OCI-M2 (cell line): ENCODE measurements at regions not wholly inside any gene's neighbourhood (a gene's known extent, or its start where the extent isn't known, plus 50 kb on each side); places are given as distances from the start of the nearest gene placed in this dataset.

Source experiments
- DNase-seq: peaks from one replicate; lab custom pipeline; 2025; ENCODE audit not compliant: unreplicated experiment; lab: John Stamatoyannopoulos, UW

DNA sequence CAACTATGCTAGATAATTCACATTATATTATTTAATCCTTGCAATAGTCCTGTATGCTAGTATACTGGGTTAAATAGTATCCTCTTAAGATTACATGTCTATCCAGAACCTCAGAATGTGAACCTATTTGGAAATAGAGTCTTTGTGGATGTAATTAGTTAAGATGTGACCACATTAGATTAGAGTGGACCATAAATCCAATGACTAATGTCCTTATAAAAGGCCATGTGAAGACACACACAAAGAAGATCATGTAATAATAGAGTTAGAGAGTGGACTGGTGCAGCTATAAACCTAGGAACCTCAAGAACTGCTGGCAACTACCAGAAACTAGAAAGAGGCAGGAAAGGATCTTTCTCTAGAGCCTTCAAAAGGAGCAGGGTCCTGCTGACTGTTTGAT, 263.6 kb upstream of the PTGER4 start:
- no peak for DNase-seq

DNA sequence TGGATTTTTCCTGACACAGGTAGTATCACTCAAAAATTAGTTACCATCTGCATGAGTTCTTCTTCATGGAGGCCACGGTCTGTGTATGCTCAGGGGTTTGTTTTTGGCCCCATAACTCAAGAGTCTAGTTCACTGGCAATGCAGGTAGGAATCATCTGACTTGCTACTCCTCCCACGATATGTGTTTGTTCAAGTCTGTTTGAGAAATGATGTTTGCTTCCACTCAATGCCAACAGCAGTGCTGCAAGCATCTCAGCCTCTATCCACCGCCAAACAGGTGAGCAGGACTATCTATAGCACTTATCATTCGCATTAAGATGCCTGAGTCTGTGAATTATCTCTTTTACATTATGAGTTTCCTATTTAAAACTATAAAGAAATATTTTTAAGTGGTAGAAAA, 264.8 kb upstream of the PTGER4 start:
- DNase-seq, result no peak

DNA sequence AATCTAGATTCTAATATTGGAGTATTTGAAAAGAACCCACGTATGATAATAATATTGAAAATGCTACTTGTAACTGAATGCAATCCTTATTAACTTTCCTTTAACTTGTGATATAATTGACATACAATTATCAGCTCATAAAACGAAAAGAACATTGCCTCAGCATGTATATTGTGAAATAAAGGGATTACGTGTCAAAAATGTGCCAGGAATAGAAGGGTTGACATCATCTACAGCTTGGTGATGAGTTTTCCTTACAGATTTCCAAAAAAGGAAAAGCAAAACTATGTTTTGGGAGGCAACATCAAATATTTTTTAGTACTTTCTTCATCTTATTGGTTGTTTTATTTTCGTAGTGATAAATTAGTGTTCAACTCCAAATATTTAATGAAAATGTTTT, 266.0 kb upstream of the PTGER4 start:
- DNase-seq, result no peak

DNA sequence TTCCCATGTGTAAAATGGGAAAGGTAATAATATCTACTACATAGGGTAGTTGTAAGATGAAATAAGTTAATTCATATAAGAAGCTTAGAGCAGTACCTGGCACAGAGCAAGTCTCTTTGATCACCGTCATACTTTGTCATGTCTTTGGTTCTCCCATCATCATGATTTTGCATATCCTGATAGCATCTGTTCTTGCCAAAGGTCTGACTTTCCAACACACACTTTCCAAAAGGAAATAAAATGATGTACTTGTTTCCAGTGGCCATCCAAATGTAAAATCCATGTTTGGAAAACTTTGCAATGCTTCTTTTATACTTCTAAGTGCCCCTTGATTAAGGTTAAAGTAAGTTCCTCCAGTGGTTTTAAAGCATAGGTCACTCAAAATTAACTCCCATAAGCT, 266.9 kb upstream of the PTGER4 start:
- no peak for DNase-seq

DNA sequence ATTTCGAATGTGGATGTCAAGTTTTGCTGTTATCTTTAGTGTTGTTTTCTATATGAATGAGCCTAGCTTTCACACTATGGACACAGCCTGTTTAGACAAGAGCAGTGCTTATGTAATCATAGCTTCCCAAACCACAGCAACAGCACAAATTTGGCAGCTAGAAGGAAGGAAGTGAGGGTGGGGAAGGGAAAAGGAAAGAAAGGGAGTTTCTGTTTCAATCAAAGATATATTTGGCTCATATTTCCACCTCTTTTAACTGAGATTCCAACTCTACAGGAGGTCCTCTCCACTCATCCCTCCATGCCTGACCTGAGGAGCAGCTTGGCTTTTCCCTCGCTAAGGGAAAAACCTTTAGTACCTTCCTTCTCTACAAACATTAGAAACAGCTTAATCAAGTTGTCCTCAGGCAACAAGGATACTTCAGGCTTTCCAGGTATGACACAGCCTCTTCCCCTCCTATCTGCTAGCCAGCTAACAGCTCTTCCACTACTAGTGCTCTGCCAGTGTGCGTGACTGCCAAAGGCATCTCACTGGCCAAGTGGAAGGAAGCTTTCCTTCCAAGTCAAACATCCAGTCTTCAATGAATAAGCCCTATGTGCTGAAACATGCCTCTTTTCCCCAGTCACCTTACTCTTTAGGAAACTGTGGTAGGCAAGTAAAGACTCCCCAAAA, 268.6 kb upstream of the PTGER4 start:
- no peak for DNase-seq

DNA sequence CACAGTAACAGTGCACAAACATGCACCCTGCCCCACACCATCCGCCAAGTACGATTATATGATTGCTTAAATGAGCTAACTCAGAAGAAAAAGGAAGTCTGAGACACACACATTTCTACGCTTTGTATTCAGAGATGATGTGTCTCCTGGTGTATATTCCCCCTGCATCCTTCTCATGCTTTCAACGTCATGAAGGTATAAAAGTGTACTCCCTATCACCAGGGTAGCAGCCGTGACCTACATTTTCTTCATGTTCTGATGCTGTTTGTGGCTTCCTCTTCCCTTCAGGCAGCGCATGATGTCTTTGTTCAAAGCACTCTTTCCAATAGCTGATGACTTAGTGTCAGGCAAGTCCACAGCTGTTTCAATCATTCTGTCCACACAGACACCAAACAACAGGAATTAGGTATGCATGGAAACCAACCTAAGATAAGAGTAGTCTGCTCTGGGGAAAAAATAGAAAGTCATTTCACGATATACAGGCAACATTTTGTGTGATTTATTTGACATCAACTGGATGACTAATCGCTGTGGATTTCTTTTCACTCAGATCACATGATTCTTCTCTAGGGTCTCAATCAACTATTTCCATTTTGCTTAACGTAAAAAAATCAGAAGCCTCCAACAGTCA, 269.4 kb upstream of the PTGER4 start:
- no peak for DNase-seq

DNA sequence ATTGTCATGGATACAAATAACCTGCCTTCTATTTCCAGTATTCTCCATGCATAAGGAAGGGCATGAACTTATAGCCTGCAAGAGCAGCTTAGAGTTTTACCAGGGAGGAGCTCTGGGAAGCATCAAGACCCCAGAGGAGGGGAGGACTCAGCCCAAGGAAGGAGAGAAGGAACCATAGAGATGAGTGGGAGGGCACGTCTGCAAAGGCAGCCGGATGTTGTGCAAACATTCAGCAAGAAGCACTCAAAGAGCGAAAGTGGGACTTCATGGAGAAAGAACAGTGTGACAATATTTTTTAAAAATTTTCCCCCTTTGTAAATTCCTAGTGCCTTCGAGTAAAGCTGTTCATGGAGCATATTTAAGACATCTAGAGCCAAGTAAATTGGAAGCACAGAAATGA, 270.1 kb upstream of the PTGER4 start:
- DNase-seq, result no peak

DNA sequence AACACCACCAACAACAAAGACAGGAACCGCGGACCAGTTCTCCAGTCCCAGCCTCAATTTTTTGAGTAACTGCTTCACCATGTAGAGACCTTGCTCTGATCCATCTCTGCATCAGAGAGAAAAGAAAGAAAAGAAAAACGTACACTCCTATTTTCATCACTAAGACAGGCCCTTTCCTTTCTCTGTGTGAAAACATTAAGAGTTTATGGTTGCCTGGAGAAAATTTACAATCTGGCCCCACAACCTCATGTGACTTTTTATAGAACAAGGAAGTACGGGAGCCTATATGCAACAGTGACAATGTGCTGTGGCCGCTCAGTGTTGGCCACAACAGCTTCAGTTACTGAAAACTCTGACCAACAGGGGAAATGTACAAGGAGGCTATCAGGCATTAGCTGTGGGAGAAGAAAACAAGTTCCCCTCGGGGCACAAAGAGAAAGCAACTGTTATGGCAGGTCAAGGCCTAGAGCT, 272.9 kb upstream of the PTGER4 start:
- DNase-seq, result no peak

DNA sequence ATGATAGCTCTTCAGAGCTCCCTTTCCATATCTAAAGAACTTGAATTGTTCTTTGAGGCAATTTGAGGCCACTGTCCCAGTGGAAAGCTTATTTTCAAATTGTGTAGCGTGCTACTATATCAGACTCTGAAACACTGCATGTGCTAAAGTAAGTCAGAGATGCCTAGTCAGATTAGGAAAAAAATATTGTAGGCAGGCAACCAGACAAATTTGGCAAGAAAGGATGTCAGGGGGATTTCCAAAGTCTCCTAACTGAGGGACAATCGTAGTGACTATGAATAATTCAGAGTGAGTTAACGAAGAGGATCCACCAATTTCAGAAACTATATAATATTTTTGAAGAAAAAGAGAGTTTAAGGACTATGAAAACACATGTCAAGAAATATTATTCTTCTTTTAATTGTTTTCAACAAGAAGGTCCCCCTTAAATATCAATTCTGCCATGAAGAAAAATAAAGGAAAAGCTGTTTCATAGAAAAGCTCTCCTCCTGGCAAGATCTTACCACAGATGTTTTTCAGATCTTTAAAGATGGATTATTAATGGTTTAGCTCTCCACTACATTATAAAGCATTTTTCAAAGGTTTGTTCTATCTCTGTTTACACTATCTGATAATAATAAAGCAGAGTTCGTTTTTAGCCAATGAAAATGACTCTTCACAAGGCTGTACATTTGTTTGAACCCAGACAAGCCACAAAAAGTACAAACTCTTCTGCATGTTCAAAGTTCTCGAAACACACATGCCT, 273.5 kb upstream of the PTGER4 start:
- no peak for DNase-seq

DNA sequence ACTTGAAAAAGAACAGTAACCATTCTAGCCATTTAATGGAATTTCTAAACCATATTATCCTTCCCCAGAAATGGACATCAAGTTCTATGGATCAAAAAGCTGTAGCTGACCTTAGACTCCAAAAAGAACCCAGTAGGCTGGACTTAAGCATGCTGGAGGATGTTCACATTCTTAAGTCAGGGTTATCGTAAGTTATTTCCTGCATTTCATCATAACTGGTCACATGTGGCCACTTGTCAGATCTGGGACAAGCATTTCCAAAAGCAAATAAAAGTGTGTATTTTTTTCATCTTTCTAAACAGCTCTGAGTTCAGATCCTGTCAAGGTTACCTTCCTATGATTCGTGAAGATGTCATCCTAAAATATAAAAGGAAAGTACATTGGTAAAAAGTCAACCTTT, 274.5 kb upstream of the PTGER4 start:
- DNase-seq, result no peak

DNA sequence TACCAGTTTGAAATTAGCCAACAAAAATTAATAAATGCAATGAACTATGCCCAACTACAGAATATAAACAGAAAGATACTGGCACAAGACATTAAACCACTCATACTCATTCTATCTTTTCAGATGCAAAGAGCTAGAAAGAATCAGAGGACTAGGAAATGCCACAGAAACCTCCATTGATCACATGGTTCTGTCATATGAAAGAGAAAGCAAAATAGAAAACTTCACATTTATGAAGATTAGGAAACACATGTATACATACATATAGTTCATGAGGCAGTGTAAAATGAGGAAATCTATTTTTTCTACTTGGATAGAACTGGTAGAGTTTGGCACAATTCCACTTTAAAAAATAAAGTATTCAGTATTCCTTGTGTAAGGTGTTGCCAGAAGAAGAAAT, 275.1 kb upstream of the PTGER4 start:
- DNase-seq, result no peak

DNA sequence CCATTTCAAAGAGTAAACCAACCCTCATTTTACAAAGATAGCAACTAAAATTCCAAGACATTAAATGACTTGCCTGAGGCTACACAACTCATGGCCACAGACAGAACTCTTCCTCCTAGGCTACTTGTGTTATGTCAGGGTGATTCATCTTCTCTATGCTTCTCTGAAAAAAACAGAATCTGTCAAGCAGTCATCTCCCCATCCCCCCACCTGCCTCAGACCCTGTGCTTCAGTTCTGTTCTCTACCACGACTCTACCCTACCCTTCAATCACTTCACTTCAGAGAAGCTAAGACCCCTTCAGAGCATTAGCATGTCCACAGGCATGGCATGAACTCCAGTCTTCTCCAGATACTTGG, 277.7 kb upstream of the PTGER4 start:
- DNase-seq, result no peak

DNA sequence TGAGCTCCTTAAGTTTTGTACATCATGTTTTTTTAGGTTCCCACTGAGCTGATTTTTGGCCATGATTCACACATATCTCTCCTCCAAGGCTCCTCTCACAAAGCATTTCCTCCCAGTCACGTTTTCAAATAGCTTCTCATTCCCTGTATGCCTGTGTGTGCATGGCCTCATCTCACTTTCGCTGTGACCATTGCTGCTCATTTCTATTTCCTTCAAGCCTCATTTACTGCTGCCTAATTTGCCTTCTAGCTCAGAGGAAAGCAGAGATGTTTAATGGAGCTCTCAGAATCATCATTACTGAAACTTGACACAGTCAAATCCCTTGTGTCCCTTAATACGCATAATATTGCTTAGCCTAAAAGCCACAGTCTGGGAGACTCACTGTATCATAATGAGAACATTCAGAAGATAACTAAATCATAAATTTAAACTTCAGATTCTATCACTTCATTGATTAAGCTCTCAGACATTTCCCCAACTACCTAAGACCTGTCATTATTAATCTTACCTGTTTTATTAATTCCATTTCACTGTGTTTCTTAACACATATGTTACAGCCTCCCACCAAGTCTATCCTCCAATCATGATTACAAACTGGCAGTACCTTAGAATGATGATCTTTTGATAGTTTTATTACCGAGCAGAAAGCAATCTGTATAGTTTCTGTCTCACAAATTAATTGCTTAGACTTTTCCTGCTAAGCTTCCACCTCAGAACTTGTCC, 278.3 kb upstream of the PTGER4 start:
- DNase-seq, result no peak

DNA sequence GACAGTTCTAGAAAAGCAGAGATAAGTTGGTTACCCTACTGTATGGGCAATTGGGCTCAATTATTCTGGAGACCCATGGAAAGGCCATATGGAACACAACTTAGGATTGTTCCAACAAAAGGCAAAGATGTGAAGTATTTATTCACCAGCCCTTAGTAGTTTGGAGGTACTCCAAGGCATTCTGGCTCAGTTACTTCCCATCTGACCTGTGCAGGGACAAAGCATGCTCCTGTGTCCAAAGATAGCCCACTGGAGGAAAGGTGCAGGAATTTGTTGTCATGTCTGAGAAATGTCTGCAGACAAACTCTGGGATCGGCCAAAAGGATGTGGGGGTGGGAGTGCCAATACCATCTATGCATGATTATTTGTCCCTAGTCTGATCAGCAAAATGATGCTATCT, 279.5 kb upstream of the PTGER4 start:
- no peak for DNase-seq

DNA sequence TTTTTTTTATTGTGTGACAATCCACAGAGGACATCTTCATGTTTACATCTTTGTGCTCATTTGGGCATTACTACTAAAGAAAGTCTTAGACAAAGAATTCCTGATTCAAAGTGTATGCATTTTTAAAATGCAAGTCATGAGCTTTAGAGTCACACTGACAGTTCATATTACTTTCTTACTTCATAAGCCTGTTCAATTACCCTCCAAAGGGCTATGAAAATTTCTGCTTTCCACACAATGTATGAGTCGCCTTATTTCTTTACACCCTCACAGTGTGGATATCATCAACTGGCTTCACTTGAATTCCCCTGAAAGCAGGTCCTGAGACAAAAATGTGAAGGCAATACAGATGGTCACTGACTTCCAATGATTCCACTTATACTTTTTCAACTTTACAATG, 280.4 kb upstream of the PTGER4 start:
- no peak for DNase-seq

DNA sequence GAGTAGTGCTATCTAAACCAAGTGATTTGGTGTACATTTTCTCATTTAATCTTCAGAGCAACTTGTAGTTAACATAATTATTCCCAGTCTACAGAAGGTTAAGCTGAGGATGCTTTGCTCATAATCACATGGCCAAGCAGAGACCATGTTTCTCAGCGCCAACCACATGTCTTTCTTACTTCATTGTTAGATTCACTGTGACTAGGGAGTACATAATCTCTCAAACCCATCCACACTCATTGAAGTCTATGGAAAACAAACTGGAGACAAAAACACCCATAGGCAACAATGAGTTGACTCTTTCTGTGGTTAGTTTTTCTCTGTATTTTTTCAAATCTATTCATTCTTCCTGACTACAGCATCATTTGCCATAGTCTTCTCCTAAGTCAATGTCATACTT, 281.7 kb upstream of the PTGER4 start:
- no peak for DNase-seq

DNA sequence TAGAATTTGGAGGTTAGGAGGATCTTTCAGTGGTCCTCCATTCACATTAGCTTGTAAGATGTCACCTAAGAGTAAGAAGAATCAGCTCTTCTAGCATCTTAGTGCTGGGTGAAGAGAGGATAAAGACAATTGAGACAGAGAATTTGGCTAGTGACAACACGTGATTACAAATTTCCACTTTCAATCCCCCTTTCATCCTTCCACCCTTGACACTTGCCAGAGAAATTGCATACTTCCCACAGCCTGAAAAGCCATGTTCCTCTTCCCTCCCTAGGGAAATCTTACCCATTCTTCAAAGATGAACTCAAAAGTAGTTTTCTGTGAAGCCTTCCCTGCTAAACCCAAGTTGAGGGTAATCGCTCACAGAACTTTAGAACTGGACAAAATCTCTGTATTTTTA, 282.6 kb upstream of the PTGER4 start:
- DNase-seq, result no peak

DNA sequence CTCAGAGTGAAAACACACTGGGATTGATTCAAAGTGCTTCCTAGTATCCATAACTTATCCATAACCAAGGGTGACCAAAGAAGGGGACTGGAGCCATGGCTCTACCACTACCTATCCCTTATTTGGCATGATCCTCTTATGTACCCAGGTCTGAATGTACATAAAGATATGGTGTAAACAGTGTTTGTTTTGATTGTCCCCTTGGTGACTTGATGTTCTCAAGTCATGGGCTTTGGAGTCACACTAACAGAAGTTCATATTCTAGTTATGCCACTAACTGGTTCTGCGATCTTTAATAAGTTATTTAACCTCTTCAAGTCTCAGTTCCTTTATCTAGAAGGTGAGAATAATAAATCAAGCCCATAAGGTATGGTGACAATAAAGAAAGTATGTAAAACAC, 283.4 kb upstream of the PTGER4 start:
- DNase-seq, result no peak

DNA sequence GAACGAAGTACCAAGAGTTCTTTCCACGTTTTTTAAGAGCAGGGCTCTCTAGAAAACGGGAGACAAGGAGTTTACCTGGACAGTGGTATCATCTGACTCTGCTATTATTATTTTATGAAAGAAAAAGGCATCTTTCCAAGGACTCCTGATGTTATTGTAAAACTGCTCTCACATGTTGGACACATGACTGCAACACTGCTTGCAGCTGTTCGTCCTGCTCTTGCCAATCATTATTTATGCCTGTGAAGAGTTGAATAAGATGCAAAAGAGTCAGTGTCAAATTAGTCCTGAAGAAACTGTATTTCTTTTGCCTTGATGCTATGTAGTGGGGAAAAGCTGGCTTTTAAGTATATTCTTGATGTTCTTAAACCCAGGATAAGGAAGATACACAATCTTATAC, 284.5 kb upstream of the PTGER4 start:
- no peak for DNase-seq

DNA sequence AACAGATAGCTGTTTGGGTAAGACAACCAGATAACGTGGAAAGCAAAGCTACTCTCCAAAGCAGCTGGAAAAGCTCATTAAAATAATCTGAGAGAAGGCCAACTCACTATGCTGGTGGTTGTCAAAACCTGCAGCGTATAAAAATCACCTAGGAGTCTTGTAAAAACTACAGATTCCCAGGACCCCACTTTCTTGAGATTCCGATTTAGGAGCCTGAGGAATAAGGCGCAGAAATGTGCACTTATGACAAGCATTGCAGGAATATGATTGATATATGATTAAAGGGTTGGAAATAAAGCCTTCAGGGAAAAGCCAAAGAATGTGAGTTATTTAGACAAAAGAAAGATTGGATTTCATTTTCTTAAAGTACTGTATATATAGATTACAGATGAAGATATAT, 285.0 kb upstream of the PTGER4 start:
- no peak for DNase-seq

DNA sequence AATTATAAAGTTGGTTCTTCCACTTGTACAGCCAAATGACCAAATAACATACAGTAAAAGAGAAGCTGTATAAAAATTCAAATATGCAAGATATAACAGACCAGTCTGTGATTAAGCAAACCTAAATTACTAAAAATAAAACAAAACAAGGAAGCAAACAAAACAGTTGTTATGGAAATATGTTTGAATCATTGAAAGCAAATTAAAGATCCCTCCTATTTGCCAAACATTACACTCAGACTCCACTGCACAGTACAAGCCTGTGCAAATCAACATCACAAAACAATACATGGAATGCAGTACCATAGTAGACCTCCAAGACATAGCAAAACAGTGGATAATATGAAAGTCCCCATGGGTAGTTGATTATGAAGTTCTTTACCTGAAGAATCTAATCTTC, 288.1 kb upstream of the PTGER4 start:
- no peak for DNase-seq
